ENCODE measurements at regions not wholly inside any gene's neighbourhood (a gene's known extent, or its start where the extent isn't known, plus 50 kb on each side); places are given as distances from the start of the nearest gene placed in this dataset.
"Not testable (repeated sequence)": the region's sequence is repeated elsewhere in the genome, so short reads cannot be mapped to it uniquely, and the experiment has no call there.

- intact Hi-C loops (cut with DNase I): no loop called here
- H3K9me3 ChIP-seq: no peaks in the 10 kb centered on the region
These were observed 1343.9 kb upstream of the ACO1 start for GRCh38 chr9:31040564-31040963.

GRCh38 chr9:31045810-31046209, 1338.6 kb upstream of the ACO1 start:
- Histone ChIP-seq H3K4me3 (no peak overlapping the region), H3K36me3 (no peaks in the 10 kb centered on the region), H3K27me3 (ENCODE audit: low read depth) (no peaks in the 10 kb centered on the region), H3K27ac (no peak overlapping the region), H3K9me3 (no peaks in the 10 kb centered on the region), H3K4me1 (no peaks in the 10 kb centered on the region)
- TF ChIP-seq, protein P1, sequence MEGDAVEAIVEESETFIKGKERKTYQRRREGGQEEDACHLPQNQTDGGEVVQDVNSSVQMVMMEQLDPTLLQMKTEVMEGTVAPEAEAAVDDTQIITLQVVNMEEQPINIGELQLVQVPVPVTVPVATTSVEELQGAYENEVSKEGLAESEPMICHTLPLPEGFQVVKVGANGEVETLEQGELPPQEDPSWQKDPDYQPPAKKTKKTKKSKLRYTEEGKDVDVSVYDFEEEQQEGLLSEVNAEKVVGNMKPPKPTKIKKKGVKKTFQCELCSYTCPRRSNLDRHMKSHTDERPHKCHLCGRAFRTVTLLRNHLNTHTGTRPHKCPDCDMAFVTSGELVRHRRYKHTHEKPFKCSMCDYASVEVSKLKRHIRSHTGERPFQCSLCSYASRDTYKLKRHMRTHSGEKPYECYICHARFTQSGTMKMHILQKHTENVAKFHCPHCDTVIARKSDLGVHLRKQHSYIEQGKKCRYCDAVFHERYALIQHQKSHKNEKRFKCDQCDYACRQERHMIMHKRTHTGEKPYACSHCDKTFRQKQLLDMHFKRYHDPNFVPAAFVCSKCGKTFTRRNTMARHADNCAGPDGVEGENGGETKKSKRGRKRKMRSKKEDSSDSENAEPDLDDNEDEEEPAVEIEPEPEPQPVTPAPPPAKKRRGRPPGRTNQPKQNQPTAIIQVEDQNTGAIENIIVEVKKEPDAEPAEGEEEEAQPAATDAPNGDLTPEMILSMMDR (IDR thresholded peaks at IDR 0.05): no peak
- ATAC-seq (peak; percentile 62 to 97), DNase-seq (no peak)
- intact Hi-C loops (cut with DNase I): no loop called here

More at GRCh38 chr9:31040564-31040963, 1343.9 kb upstream of the ACO1 start:
- TF ChIP-seq, protein P1 (IDR thresholded peaks at IDR 0.05): no peak
- Histone ChIP-seq H3K27ac (no peak overlapping the region), H3K4me1 (no peaks in the 10 kb centered on the region), H3K27me3 (ENCODE audit: low read depth) (no peaks in the 10 kb centered on the region), H3K36me3 (no peaks in the 10 kb centered on the region), H3K4me3 (no peak overlapping the region)
- DNase-seq (no peak), ATAC-seq (no peak)

GRCh38 chr9:31061592-31061991, 1322.9 kb upstream of the ACO1 start:
- H3K27me3 ChIP-seq (ENCODE audit: low read depth); H3K27ac ChIP-seq; H3K4me1 ChIP-seq; H3K4me3 ChIP-seq; H3K9me3 ChIP-seq; ATAC-seq; H3K36me3 ChIP-seq; intact Hi-C loops (cut with DNase I): not testable (repeated sequence)
- DNase-seq: peak; percentile 16

- Histone ChIP-seq H3K36me3 (no peaks in the 10 kb centered on the region), H3K4me1 (no peaks in the 10 kb centered on the region), H3K4me3 (no peak overlapping the region), H3K9me3 (no peaks in the 10 kb centered on the region), H3K27ac (no peak overlapping the region), H3K27me3 (ENCODE audit: low read depth) (no peaks in the 10 kb centered on the region)
- TF ChIP-seq, protein P1 (IDR thresholded peaks at IDR 0.05): no peak
- DNase-seq (no peak), ATAC-seq (no peak)
- intact Hi-C loops (cut with DNase I): no loop called here
These were observed 1318.8 kb upstream of the ACO1 start for GRCh38 chr9:31065691-31066090.

DNA sequence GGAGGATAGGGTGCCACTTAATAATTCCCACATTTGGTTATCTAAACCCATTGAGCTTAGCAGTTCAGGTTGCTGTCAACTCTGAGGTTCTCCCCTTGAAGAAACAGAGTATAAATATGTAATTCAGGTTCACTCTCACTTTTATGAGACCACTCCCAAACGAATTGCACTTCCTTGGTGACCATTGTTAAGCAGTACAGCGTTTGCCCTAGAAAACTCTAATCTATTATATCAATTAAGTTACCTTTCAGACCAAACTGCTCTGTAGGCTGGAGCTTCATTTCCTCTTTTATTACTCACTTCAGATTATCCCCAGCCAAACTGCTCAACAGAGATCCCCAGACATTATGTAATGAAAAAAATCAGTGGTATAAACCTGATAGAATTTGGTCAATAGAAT, 1317.0 kb upstream of the ACO1 start:
- no peak for DNase-seq
- Histone ChIP-seq H3K36me3 (no peaks in the 10 kb centered on the region), H3K4me3 (no peak overlapping the region), H3K9me3 (no peaks in the 10 kb centered on the region), H3K27ac (no peak overlapping the region), H3K27me3 (ENCODE audit: low read depth) (no peaks in the 10 kb centered on the region), H3K4me1 (no peaks in the 10 kb centered on the region)
- TF ChIP-seq, protein P1 (IDR thresholded peaks at IDR 0.05): no peak
- no peak for ATAC-seq
- intact Hi-C loops (cut with DNase I): no loop called here

- intact Hi-C loops (cut with DNase I): no loop called here
These were observed 1312.7 kb upstream of the ACO1 start for GRCh38 chr9:31071606-31072286.

More at GRCh38 chr9:31071606-31072286, 1312.7 kb upstream of the ACO1 start:
- Histone ChIP-seq H3K4me3 (no peak overlapping the region), H3K9me3 (no peaks in the 10 kb centered on the region), H3K4me1 (no peaks in the 10 kb centered on the region), H3K27ac (no peak overlapping the region), H3K36me3 (no peaks in the 10 kb centered on the region), H3K27me3 (ENCODE audit: low read depth) (no peaks in the 10 kb centered on the region)
- peak; percentile 23 for DNase-seq
- TF ChIP-seq, protein P1 (IDR thresholded peaks at IDR 0.05): no peak
- ATAC-seq: peak in 1 of 2 donors; percentile 25
